GM13976 (cell line): ENCODE measurements at regions not wholly inside any gene's neighbourhood (a gene's known extent, or its start where the extent isn't known, plus 50 kb on each side); places are given as distances from the start of the nearest gene placed in this dataset.

Experiments
- DNase-seq: peaks from one replicate; pipeline ENCODE4 v3.0.0; 2012; ENCODE audit warnings: low spot score
- in situ Hi-C: fragments of 300-500 bp; cut with MboI; formaldehyde crosslinking; loops from one replicate; pipeline ENCODE4 v1.12.0; 2022; ENCODE audit warnings: low sequenced_read_pairs, mixed read lengths, inconsistent platforms; ENCODE audit not compliant: unreplicated experiment
- TF ChIP-seq, protein P1 (sequence below): IDR thresholded peaks from 2 replicates; pipeline ENCODE4 v1.5.1; 2012; ENCODE audit warnings: borderline replicate concordance, mild to moderate bottlenecking; ENCODE audit not compliant: insufficient read depth; ENCODE audit errors: extremely low read depth, missing control alignments, control extremely low read depth

DNA sequence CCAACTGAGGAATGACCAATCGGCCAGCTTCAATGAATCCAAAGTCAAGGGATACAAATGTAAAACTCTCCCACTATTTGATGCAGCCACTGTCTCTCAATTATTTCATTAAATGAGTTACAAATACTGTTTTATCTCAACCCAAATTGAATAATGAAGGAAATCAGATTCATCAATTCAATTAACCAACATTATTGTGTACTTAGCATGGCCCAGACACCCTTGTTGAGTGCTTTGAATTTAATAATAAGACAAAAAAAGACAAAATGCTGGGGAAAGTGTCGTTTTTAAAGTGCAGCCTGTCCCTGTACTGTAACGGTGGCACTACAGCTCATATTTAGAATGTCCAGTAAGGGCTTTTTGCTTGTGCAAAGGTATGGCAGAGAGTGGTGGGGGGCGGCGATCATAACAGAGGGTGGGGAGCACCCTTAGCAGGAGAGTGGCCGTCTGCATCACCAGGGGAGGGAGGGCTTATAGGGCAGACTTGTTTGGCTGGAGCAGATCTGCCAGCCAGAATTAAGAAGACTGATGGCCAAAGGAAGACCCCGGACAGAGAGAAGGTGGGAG is 123.8 kb upstream of the GALNT2 start:
- in situ Hi-C loops, result no loop called here
- DNase-seq, result no peak
- TF ChIP-seq, protein P1, sequence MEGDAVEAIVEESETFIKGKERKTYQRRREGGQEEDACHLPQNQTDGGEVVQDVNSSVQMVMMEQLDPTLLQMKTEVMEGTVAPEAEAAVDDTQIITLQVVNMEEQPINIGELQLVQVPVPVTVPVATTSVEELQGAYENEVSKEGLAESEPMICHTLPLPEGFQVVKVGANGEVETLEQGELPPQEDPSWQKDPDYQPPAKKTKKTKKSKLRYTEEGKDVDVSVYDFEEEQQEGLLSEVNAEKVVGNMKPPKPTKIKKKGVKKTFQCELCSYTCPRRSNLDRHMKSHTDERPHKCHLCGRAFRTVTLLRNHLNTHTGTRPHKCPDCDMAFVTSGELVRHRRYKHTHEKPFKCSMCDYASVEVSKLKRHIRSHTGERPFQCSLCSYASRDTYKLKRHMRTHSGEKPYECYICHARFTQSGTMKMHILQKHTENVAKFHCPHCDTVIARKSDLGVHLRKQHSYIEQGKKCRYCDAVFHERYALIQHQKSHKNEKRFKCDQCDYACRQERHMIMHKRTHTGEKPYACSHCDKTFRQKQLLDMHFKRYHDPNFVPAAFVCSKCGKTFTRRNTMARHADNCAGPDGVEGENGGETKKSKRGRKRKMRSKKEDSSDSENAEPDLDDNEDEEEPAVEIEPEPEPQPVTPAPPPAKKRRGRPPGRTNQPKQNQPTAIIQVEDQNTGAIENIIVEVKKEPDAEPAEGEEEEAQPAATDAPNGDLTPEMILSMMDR, result no peak

DNA sequence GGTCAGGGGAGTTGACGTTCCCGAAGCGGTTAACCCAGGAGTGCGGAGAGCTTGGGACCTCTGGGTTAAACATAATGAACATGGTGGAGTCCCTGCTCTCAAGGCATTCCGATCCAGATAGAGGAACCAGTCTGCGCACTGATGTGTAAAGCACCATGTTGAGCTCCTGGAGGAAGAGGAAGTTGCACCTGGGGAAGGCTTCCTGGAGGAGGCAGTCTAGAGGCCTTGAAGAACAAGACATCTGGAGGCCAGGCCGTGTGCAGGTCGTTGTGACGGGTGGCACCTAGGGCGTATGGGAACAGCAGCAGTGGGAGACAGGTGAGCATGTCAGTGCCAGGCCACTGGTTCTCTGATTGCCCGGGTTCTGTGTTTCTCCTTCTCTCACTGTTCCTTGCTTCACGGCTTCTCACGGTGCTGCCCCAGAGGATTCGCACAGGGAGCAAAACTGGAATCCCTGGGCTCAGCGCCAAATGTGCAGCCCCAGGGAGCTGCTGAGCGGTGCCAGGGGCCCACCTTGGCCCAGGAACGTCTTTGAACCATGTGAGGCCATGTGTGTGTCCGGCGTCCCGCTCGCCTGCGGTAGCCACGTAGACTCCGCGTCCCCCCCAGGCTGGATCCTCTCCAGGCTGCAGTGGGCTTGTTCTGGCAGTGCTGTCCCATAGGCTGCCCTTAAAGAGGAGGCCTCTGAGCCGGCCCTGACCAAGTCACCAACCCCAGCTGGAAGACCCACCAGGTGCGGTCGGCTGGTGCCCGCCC is 122.9 kb upstream of the GALNT2 start:
- TF ChIP-seq, protein P1, result no peak
- no peak for DNase-seq
- in situ Hi-C loops, result no loop called here

DNA sequence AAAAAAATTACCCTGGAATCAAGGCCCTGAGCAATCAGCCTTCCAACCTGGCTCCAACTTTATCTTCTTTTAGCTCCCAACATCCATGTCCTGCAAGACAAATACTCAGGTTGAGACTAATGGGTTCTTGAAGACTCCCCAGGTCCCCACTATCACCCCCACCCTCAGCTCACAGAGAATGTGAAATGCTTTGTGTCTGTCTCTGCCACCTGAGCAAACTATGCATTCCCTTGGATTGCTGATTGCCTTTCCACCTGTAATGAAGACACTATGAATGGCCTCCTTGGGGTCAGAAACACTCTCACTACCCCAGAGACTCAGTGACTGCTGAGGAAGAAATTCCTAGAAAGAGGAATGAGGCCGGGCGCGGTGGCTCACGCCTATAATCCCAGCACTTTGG is 121.2 kb upstream of the GALNT2 start:
- DNase-seq, result no peak
- in situ Hi-C loops, result no loop called here
- TF ChIP-seq, protein P1, result no peak

GRCh38 chr1:229947968-229948367 is 119.1 kb upstream of the GALNT2 start:
- TF ChIP-seq, protein P1, result no peak
- no peak for DNase-seq
- in situ Hi-C loops, result no loop called here

DNA sequence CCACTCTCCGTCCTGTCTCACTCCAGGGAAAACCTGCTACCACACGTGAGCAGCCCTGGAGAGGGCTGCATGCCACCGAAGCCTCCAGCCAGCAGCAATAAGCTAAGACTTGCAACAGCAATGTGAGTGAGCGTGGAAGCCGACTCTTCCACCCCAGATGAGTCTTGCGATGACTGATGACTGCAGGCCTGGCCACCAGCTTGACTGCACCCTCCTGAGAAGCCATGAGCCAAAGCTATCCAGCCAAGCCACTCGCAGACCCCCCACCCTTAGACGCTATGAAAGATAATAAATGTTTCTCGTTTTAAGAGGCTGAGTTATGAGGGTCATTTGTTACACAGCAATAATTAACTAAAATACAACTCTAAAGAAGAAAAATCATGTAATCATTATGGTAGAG is 118.6 kb upstream of the GALNT2 start:
- TF ChIP-seq, protein P1, result no peak
- in situ Hi-C loops, result no loop called here
- DNase-seq, result no peak

GRCh38 chr1:229949500-229949899 is 117.5 kb upstream of the GALNT2 start:
- TF ChIP-seq, protein P1, result no peak
- in situ Hi-C loops, result no loop called here
- DNase-seq, result no peak
